GM18507 (cell line): ENCODE measurements at regions not wholly inside any gene's neighbourhood (a gene's known extent, or its start where the extent isn't known, plus 50 kb on each side); places are given as distances from the start of the nearest gene placed in this dataset.

Source experiments
- DNase-seq: peaks from one replicate; pipeline ENCODE4 v3.0.0; 2011; ENCODE audit warnings: low read depth; ENCODE audit not compliant: insufficient read length; ENCODE audit errors: extremely low spot score
- FAIRE-seq: peaks from 2 replicates; lab custom pipeline; 2011; peaks lifted over from hg19 to GRCh38; lab: Jason Lieb, UNC

DNA sequence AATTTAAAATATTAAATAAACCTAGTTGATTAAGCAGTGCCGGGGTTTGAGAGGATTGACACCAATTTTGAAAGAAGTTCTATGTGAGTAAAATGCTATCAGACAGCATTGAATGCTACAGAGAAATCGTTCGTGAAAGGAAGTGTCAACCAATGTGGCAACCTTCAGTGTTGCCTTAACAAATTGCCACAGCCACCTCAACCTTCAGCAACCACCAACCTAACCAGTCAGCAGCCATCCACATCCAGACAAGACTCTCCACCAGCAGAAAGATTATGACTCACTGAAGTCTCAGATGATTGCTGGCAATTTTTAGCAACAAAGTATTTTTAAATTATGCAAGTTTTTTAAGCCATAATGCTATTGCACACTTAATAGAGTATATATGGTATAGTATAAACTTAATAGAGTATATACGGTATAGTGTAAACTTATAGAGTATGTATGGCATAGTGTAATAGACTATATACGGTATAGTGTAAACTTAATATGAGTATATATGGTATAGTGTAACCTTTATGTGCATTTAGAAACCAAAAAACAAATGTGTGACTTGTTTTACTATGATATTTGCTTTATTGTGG is 65.3 kb upstream of the ID4 start:
- FAIRE-seq (no peak), DNase-seq (no peak)

DNA sequence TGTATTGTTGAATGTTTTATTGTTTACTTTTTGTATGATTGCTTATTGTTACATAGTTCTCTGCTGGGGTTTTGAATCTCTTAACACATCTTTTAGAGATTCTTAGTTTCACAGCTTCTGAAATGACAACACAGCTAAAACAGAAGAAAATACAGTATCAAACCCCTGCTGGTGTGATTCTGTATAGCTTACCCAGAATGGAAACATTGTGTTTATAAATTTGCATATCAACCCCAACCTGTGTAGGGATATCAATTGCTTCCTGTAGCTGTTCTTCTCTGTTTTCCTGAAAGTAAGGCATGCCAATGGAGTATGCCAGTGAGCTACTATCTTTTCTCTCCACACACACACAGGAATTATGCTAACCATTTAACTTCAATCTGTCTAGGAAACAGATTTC is 64.3 kb upstream of the ID4 start:
- FAIRE-seq: no peak
- DNase-seq: no peak

DNA sequence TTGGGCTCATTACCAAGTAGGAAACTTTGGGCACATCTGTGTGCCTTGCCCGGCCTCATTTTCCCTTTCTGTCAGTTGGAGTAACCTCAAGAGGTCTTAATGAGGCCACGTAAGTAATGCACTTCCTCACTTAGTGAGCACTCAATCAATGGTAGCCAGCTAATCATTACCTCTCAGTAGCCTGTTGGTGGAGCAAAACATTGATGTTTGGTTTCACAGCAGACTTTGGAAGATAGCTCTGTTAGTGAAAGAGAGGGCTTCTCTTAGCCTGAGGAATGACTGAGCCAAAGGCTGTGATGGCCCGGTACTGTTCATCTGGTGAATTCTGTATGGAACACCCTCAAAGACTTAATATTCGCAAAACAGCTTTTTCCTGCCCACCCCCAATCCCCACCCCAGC is 55.9 kb upstream of the ID4 start:
- no peak for FAIRE-seq
- no peak for DNase-seq

DNA sequence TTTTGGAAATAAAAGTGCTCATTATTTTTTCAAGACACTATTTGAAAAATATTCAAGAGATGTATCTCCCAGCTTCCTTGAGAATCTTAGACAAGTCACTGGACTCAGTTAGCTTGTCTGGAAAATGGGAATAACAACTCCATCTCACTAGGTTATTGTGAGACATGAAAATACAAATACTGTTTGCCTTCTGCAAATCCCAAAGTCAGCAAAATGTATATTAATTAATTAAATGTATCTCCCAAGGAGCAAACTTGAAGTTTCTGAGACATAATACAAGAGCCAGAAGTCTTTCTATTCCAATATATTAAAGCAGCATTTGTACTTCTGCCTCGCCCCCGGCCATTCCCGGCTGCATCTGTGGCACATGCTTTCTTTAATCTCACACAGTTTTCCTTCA is 54.6 kb upstream of the ID4 start:
- DNase-seq: no peak
- no peak for FAIRE-seq
